CD4-positive, alpha-beta T cell treated with Interleukin-6 at 100 ng/mL for 8 hours (primary cell): ENCODE measurements at regions not wholly inside any gene's neighbourhood (a gene's known extent, or its start where the extent isn't known, plus 50 kb on each side); places are given as distances from the start of the nearest gene placed in this dataset.
A peak's percentile ranks its signal among the peaks of the same experiment; 100 is the strongest.

ENCODE experiments used
- DNase-seq: peaks from one replicate; pipeline ENCODE4 v3.0.0-alpha.2; 2020; ENCODE audit warnings: mixed read lengths, low spot score

DNA sequence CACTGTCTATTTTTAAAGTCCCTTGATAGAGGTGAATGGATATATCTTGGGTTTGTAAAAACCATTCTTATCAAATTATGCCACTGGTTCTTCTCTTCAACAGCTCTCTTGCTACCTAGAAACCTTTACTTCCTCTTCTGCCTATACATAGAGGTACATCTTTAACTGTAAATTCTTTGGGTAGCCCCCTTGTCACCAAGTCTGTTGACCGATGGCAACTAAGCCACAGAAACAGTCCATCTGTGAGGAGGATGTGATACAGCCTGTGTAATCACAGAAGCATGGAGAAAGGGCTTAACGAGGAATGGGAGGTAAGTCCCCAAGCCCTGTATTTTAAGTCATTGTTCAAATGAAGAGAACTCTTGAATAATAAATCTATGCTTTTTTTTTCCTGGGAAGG, 246.5 kb upstream of the MDFIC2 start:
- DNase-seq, result no peak

DNA sequence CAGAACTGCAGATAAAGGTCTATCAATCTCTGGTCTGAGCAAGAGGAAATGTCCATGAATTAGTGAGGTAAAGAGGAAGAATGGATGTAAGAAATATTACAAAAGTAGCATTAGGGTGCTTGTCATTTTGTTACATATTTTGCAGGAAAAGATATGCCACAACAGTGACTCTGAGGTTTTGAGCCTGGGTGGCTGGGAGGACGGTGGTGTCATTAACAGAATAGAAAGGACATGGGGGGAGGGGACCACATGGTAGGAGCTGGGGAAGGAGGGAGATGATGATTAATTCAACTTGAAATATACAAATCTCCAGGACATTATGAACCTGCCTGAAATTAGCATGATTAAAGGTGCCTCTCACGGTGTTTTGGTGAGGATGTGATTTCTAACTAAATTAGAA, 245.5 kb upstream of the MDFIC2 start:
- DNase-seq, result no peak

DNA sequence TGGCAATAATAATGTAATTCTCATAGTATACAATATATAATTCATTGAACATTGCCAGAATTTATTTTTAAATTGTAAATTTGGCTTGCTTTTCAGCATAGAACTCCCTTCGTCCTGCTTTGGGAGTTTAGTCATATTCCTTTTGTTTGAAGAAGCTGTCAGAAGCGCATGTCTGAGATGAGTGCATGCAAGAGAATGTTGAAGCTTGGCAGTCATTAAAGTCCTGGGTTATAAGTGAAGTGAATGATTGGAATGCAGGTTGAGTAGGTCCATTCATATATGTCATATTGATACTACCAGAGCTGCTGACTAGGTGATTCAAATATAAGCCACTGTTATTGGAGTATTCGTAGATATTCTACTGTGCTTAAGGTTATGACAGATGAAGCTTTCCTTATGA, 243.6 kb upstream of the MDFIC2 start:
- DNase-seq, result no peak

DNA sequence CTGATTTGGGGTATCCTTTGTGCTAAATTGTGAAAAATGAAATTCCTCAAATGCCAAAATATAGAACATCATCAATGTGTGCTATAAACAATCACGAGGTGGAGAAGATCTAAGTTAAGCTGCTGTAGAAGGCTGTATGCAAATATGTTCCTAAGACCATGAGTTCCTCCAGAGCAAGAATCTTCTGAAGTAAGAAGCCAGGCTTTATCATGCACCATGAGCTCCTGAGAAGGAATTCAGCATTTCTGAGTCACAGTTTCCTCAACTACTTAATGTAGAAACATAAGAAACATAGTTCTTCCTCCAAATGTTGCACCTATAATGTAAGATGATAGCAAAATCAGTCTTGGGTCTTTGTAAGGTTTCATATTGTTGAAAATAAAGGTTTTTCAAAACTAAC, 241.7 kb upstream of the MDFIC2 start:
- no peak for DNase-seq

- peak; percentile 67 for DNase-seq
Measured at GRCh38 chr3:70550723-70551319, 238.4 kb upstream of the MDFIC2 start.

- DNase-seq, result no peak
Measured at GRCh38 chr3:70546679-70547078, 234.2 kb upstream of the MDFIC2 start.

- DNase-seq, result no peak
Measured at GRCh38 chr3:70543493-70543892, 231.1 kb upstream of the MDFIC2 start.

DNA sequence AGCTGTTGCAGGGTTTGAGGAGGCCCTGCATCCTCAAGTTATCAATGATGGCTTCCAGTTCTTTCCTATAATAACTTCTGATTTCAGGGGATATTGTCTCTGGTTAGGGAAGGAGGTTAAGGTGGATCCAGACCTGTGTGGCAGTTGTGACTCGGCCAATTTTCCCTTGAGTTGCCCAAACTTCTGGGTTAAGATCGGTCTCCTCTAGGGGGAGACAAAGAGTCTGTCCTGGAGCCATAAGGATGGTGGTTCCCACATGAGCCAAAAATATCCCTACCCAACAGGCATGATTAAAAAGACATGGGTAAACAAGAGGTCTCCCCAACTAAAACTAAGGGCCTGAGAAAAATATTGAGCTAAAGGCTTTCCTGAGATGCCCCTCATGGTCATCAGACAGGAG, 227.5 kb upstream of the MDFIC2 start:
- no peak for DNase-seq

- no peak for DNase-seq
Measured at GRCh38 chr3:70532806-70533205, 220.4 kb upstream of the MDFIC2 start.

DNA sequence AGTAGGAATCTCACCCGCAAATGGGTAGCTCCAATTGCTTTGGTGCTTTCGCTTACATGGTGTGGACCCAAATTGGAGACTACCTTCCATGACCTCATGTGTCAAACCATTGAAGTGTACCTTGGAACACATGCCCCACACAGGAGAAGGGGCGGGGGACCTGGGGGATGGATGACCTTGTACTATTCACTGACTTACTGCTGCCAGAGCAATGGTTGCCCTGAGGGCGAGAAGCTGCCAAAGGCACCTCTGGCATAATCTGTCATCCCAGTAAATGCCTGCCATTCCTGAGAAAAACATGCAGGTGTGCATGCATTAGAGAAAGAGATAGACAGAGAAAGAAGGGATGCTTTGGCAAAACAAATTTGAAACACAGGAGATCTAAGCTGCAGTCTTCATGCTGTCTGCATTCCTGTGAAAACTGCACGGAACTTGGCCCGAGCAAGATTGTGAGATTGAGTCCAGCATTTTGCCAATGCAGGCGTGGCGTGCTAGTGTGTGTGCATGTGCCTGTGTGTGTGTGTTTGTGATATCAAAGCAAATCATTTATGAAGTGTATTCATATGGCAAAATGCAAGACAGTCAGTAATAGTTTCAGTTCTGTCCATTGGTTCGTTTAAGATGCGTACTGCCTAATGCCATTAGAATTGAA, 219.5 kb upstream of the MDFIC2 start:
- DNase-seq, result no peak

DNA sequence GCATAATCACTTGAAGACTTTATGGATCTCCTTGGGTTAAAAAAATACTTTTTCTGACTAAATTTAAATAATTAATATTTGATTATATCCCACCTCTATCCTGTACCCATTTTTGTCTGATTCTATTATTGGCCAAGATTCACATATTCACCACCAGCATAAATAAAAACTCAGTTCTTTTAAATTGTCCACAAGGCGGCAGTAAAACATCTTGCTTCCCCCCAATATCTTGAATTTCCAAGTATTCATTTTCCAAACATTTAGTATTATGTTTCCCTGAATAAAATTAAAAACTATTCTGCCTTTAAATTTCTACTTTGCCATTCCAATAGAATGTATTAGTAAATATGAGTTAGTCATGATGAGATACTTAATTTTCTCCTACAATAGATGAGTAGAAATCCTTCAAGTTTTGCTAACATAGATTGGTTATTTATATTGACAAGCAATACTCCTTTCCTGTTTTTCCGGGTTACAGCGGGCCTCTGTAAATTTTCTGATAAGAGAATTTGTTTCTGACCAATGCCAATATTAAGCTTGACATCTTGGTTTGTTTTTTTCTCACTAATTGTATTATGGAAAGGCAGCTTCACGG, 218.7 kb upstream of the MDFIC2 start:
- no peak for DNase-seq

DNA sequence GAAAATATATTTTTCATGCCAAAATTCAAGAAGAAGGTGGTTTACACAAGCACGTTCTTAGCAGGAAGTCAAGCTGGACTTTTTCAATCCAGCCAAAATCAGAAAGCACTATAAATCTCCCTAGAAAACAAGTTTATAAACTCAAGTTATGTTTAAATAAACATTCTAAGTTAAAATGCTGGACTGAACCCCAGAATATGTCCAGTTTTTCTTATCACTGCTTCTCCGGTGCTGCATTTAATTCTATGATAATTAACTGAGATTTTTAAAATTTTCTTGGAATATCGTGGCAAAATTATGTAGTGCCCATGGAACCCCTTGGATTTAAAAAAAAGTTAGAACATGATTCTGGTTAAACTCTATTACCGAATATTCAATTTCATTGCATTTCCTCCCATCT, 218.2 kb upstream of the MDFIC2 start:
- no peak for DNase-seq

GRCh38 chr3:70527026-70527425, 214.6 kb upstream of the MDFIC2 start:
- DNase-seq, result no peak

DNA sequence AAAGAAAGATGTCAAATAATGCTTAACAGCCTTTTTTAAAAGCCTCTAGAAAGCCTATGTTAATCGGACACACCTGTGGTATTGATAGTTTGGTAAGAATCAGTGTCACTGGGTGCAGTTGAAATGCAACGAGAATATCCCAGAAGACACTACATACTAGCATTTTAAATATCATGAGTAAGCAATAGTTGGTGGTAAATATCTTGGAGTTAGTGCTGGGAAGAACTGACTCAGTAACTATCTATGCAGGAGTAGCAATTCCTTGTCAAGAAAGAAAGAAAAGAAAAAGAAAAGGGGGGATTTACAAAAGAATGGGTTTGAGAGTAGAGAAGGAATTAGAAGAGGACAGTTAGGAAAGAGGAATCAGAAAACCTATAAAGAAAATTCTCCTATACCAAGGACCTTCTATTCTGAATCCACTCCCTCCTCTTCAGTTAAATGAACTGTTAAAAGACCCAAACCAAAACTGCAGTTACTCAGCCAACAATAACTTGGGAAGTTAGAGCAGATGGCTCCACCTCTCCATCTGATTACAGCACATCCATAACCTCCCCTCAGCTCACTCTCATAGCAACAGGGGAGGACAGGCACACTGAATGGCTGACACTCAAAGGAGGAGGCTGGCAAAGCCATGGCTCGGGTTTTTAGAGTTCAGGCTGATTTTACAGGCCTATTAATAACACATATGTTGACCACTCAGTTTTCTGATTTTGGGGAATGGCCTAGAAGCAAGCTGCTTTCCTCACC, 207.6 kb upstream of the MDFIC2 start:
- DNase-seq, result no peak

- DNase-seq, result no peak
Measured at GRCh38 chr3:70519026-70519425, 206.6 kb upstream of the MDFIC2 start.

GRCh38 chr3:70518356-70518755, 205.9 kb upstream of the MDFIC2 start:
- DNase-seq, result no peak

- no peak for DNase-seq
Measured at GRCh38 chr3:70517124-70517890, 204.9 kb upstream of the MDFIC2 start.

DNA sequence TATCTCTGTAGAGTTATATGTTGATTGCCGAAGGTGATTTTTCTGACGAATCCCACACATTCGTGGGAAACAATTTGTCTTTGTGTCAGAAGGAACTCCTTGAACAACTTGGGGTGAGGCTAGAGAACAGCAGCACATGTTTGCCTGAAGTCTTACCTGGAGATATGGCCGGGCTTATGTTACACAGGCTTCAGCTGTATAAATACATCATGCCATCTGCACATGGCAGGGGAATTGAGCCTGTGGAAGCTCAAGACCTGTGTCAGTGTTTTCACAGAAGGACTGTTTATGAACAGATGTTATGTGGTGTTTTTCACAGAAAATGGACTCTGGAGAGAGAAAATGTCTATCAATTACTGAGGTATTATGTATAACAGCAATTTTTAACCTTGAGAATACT, 203.6 kb upstream of the MDFIC2 start:
- DNase-seq, result no peak

GRCh38 chr3:70507486-70507885, 195.0 kb upstream of the MDFIC2 start:
- DNase-seq, result no peak

GRCh38 chr3:70506775-70507174, 194.3 kb upstream of the MDFIC2 start:
- no peak for DNase-seq

GRCh38 chr3:70501561-70501960, 189.1 kb upstream of the MDFIC2 start:
- DNase-seq, result no peak

DNA sequence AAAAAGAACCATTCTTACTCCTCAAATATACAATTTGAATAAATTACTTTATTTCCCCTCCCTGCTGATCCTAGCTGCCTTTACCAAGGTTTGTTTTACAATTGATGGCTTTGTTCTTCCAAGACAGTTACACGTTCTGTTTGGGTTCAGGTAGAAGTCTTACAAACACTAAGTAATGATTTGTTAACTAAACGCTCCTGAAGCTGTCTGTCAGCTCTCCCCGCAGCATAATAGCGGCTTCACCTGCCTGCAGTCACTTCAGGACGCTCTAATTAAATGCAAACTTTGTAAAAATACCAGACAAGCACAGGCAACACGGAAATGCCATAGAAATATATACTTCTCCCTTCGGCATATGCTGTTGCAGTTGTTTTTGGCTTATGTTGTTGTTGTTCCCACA, 176.4 kb upstream of the MDFIC2 start:
- no peak for DNase-seq
